Ammon's horn (tissue), 1 donor: ENCODE measurements at regions not wholly inside any gene's neighbourhood (a gene's known extent, or its start where the extent isn't known, plus 50 kb on each side); places are given as distances from the start of the nearest gene placed in this dataset.
"Not testable (repeated sequence)": the region's sequence is repeated elsewhere in the genome, so short reads cannot be mapped to it uniquely, and the experiment has no call there.

Experiments used
- DNase-seq: peaks from one replicate; pipeline ENCODE4 v3.0.0-alpha.2; 2016; ENCODE audit warnings: low spot score

DNA sequence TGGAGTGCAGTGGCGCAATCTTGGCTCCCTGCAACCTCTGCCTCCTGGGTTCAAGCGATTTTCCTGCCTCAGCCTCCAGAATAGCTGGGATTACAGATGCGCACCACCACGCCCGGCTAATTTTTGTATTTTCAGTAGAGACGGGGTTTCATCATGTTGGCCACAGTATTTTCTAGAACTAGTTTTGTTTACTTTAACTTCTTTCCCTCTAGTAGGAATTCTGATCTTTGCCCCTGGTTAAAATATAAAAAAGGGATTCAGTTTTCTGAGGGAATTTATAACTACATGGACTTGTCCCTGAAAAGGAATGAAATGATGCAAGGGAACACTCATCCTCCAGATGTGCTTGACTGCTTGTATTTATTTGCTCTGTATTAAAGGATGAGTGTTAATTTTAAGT, 628.9 kb downstream of the ETNK1 start:
- not testable (repeated sequence) for DNase-seq

DNA sequence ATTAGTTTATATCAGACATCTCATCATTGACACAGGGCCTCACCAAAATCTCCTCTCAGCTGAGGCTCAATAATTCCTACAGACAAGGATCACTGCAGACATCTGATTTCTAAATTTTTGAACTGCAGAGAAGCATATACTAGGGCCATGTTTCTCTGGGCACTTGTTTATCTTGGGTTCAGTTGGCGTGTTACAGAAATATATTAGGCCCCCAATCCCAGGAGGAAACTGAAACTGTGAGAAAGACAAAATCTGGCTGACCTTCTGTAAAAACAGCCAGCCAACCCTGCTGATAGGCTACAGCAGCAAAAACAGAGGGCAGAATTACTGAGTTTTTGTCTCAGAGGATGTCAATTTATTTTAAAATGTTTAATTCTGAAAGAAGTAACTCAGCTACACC, 634.6 kb downstream of the ETNK1 start:
- DNase-seq, result no peak

DNA sequence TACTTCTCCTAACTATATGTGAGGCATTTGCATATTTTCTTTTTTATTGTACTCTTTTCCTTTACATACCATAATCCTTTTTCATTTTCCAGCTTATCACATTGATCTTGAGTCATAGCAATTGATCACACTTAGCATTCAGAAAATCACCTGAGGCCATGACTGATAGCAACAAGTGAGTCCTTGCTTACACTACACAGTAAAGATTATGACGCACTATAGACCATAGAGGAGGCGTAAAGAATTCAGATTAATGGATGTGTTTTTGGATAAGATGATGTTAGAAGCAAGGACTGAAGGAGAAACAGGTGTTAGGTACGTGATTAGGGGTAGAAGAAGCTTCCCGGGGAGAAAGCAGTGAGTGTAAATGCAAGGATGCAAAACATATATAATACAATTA, 637.7 kb downstream of the ETNK1 start:
- no peak for DNase-seq

DNA sequence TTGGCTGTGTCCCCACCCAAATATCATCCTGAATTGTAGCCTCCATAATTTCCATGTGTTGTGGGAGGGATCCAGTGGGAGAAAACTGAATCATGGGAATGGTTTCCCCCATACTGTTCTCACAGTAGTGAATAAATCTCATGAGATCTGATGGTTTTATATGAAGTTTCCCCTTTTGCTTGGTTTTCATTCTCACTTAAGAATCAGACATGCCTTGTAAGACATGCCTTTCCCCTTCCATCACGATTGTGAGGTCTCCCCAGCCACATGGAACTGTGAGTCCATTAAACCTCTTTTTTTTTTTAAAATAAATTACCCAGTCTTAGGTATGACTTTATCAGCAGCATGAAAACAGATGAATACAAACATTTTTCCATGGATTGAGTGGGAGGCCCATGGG, 652.9 kb downstream of the ETNK1 start:
- no peak for DNase-seq

DNA sequence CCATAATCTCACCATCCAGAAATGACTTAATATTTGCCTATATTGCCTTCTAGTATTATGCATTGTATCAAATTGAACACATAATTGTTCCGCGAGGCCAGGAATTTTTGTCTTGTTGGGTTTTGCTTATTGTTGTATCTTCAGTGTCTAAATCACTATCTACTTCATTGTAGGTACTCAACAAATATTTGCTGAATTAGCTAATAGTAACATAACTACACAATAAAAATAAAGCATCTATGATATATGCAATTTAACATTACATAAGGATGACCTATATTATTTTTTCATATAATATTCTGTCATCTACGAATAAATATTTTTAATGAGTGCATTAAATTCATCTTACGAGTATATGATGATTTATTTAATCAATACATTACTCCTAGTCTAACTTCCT, 656.3 kb downstream of the ETNK1 start:
- no peak for DNase-seq

DNA sequence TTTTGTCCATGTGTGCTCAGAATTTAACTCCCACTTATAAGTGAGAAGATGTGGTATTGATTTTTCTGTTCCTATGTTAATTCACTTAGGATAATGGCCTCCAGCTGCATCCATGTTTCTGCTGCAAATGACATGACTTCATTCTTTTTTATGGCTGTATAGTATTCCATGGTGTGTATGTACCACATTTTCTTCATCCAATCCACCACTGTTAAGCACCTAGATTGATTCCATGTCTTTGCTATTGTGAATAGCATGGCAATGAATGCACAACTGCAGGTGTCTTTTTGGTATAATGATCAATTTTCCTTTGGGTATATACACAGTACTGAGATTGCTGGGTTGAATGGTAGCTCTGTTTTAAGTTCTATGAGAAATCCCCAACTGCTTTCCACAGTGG, 657.7 kb downstream of the ETNK1 start:
- DNase-seq, result no peak

DNA sequence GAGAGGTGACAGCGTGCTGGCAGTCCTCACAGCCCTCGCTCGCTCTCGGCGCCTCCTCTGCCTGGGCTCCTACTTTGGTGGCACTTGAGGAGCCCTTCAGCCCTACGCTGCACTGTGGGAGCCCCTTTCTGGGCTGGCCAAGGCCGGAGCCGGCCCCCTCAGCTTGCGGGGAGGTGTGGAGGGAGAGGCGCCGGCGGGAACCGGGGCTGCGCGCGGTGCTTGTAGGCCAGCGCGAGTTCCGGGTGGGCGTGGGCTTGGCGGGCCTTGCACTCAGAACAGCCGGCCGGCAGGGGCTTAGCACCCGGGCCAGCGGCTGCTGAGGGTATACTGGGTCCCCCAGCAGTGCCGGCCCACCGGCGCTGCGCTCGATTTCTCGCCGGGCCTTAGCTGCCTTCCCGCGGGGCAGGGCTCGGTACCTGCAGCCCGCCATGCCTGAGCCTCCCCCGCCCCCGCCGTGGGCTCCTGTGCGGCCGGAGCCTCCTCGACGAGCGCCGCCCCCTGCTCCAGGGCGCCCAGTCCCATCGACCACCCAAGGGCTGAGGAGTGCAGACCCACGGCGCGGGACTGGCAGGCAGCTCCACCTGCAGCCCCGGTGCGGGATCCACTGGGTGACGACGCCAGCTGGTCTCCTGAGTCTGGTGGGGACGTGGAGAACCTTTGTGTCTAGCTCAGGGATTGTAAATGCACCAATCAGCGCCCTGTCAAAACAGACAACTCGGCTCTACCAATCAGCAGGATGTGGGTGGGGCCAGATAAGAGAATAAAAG, 661.0 kb downstream of the ETNK1 start:
- DNase-seq, result not testable (repeated sequence)

DNA sequence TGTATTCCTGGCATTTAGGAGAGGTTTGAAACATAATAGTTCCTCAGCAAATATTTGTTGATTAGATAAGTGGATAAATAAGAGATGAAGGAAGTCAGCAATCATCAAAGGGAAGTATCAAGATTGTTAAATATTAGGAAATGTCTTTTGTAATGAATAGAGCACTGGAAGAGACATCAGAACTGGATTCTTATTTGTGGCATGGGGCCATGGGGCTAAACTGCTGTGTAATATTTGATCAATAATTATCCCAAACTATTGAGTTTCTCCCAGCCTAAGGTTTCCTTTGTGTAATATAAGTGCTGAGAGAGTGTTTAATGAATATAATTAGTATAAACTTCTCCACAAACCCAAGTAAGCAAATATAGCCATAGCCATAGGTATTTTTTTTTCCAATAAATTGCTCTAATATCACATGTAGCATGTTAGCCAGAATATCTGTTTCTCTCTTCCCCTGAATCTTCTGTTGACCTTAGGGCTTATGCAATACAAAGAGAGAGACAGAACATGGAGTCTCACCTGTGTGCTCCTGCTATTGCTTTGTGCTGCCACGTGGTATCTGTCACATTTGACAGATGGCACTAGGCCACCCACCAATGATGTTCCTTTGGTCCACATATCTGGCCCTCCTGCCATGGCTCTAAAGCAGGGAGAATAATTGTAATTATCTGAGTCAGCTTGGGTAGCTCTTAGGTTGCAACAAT, 658.7 kb downstream of the SOX5 start:
- DNase-seq, result no peak

DNA sequence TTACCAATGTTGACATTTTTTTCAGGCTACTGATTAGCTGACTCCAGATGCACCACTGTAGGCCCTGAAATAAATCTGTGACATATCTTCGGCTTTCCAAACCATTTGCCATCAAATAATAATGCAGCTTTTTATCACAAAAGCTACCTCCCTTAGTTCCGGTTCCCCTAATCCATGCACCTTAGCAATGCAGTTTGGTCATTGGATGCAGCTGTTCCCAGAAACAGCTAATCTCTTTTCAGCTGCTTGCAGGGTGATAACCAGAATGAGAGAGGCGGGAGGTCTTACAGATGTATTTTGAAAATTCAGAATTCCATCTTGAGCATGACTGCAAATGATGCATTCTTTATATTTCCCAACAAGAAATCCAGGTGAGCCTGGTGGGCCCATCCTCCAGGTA, 646.2 kb downstream of the SOX5 start:
- DNase-seq, result no peak

DNA sequence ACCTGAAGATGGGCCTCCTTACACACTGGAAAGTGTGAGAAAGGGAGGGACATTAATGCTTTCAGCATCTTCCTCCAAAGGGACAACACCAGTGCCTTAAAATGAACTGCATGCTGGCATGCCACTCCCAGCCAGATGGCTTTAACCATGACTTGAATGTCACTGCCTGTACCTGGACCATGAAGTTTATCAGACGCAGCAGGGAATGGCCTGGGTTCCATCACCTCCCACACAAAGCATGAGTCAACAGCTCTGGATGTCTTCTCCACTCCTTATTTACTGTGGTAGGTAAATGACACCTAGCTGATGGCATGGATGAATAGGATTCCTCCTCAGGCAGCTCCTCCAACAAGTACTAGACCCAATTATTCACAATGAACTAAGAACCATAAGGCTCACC, 645.6 kb downstream of the SOX5 start:
- DNase-seq, result no peak

DNA sequence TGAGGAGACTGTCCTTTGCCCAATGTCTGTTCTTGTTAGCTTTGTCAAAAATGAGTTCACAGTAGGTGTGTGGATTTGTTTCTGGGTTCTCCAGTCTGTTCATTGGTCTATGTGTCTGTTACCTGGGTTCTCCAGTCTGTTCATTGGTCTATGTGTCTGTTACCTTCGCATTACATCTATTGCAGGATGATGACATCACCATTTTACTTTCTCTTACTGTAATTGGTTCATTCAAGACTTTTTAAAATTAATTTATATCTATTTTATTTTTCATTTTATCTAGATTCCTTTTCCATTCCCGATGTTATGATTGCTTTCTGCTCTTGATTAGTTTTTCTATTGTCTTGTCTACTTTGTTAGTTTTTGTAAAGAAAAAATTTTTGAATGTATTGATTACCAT, 615.5 kb downstream of the SOX5 start:
- DNase-seq, result no peak

DNA sequence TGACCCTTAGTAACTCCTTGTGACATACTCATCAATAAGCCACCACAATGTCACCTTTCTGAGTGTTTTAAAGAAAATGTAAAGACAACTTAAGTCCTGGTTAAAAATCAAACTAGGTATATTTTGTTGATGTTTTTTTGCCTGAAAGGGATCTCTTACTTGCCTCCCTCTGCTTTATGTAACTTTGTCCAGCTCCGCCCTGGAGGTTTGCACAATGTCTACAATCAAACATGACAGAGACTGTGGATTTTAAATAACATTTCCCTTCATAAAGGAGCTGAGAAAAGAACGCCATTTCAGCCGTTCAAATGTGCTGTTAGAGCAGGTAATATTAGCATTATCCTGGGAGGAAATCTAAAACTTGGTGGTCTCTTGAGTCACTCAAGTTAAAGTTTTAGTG, 613.9 kb downstream of the SOX5 start:
- no peak for DNase-seq

DNA sequence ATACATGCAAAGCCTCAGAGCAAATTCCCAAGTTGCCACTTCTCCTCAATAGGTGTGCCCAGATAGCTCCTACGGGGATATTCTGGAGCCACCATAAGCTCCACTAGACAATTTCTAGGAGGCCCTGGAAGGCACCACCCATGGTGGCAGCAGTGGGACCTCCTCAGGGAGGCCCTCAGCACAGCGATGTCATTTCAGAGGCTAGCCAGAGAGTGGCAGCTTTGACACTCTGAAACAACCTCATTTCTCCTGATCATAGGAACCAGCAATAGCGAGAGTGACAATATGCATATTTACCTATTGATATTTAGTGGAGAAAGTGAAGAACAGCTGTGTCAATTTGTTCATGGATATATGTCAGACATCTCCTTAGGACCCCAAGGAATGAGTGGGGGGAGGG, 612.3 kb downstream of the SOX5 start:
- no peak for DNase-seq

DNA sequence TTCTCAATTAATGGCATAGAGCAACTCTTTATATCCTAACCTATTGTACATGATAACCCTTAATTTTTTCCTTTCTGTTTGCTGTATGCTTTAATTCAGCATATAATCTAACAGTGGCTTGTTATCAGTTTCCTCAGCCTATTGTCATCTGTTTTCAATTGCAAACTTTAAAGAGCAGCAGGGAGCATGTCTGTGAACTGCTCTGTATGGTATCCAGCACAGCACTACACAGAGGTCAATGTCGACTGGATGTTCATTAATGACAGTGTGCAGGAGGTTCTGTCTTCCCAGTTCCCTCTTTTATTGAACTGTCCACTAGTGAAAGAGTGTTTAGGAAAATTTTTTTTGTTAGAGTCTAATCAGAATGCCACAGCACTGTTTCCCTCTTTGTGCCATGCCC, 609.1 kb downstream of the SOX5 start:
- no peak for DNase-seq

DNA sequence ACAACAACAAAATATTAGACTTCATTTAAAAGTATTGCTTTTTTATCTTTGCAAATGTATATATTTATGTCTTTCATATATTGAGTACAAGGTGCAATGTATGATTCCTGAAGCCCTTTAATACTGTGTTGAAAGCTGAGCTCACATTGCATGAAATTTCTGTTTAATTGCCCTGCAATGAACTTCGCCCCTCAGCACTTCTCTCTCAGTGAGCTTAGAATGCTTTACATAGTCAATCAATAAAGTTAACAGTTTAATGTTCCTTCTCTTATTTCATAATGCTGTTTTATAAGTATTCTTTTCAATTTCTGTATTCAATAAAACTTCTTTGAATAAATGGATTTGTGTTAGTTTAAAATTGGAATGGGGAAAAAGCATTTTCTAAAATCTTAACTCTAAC, 607.1 kb downstream of the SOX5 start:
- DNase-seq, result no peak

DNA sequence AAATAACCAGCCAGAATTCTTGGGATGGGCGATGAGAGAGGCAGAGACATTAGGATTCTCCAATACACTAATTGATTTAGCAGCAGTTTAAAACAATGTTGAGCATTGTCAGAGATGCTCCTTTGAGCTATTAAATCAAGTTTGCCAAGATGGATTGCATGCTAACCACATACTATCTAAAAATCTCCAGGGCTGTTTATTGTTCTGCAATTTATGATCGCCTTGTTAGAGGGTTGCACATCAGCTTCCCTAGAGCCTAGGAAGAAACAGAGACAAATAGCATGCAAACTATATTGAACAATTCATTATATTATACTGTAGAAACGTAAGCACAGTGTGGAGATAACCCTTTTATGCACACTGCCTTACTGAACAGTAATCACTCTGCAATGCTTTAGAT, 599.9 kb downstream of the SOX5 start:
- DNase-seq, result no peak

DNA sequence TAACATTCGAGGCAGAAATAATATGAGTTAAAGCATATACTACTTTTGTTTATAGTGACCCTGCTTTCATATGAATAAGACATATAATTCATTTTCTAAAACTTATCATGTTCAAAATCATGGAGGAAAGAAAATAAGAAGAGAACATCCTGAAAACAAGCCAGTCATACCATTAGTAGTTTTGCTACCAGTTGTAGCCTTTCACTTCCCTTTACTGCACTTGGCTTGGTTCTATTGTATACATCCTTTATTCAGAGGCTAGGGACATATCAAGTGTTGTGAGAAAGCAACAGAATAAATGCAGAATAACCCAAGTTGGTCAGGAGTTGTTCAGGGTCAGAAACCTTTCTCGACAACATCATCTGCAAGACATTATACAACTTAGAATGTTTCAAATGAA, 598.7 kb downstream of the SOX5 start:
- no peak for DNase-seq

DNA sequence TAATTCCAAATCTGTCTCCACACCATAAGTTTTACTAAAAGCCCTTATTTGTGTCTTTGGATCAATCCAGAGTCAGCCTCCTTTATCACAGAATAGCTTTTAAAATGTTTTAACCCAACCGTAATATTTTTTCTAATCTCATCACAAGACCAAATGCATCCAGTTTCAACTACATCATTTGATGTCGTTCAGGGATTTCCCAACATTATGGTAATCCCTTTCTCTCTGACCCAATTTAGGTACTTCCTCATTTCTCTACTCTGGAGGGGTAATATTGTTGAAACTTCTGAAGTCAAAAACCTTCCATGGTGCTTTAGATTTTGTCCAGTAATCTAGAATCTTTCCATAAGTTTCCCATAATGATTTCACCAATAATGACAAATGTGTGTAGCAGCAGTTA, 596.8 kb downstream of the SOX5 start:
- DNase-seq, result no peak

DNA sequence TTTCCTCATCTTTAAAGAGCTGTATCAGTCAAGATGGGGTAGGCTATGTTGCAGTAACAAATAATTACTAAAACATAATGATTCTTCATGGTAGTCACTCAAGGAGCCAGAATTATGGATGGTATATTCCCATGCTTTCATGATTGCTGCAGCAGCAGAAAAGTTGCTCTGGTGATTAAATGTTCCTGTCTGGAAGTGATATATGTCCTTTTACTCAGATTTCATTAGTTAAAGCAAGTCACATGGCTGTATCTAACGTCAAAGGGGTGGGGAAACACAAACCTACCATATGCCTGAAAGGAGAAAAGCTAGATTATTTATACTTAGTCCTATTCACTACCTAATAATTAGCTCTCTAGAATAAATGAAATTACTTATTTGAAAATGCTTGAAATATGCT, 594.7 kb downstream of the SOX5 start:
- no peak for DNase-seq

DNA sequence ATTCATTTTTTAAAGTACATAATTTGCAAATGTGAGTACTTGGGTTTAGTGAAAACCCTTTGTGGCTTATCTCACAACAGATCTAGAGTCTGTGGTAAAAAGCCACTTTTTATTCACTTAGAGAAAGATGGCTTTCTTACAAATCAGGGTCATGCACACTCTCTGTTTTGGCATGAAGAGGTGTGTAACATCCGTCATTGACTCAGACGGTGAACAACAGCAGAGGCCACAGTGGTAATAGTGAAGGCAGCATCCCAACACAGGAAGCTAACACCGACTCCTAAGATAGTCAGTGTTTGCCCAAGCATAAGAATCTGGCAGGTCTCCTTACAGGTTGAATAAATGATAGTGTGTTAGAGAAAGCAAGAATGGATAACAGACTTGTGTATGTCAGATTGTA, 593.0 kb downstream of the SOX5 start:
- no peak for DNase-seq

DNA sequence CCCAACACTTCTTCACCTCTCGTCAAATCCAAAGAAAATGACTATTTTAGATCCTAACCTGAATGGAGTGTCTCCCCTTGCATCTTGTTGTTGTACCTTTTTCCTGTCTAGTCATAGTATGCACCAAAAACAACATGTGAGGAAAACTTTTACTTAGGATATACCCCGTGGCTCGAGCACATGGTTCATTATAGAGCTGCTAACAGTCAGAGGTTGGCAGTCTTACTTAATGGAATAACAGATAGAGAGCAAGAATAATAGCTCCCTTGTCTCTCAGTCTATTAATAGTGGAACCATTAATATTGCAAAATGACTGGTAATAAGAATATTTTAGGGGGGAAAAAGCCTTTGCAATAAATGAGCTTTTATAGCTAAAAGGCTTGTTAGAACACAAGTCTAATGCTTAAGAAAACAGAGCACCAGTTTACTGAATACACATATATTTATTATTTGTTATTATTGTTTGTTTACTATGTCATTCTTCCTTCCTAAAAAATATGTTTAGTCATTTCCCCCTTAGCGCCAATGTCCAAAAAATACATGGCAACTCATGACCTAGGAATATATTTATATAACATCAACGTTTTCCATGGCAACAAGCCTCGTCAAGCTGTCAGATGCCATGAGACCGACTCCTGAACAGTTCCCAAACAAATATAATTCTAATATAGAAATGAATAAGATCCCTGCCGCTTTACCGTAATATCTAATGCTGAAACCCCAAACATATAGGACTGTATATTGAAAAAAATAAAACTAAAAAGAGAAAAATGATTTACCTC, 592.4 kb downstream of the SOX5 start:
- no peak for DNase-seq

DNA sequence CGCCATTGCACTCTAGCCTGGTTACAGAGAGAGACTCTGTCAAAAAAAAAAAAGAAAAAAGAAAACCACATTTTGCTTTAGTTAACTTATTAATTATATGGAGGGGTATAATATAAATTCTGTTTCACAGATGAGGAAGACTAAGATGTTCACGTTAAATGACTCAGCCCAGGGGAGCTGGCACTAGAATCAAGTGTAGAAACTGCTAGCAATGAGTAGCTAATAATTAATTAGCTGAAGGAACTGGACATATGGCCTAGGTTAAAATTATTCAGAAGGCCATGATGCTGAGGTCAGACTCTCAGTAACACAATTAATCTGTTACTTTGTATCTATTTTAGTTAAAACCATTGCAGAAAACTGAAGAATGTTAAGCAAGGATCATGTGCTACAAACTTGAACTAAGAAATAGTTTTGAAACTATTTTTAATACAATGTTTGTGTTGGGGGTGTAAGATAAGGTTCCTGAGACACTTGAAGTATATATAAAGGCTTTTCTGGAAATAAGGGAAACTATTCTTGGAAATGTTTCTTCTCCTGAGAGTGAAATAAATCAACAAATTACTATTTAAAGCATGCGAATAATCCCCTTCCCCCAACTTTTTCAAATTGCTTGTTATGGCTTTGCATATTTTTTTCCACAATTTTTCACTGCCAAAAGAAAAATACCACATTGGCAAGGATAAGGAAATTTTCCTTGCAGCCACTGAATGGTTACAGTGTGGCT, 589.3 kb downstream of the SOX5 start:
- no peak for DNase-seq
